Nephron progenitor cell (in vitro differentiated cells): ENCODE measurements at regions not wholly inside any gene's neighbourhood (a gene's known extent, or its start where the extent isn't known, plus 50 kb on each side); places are given as distances from the start of the nearest gene placed in this dataset.
A peak's percentile ranks its signal among the peaks of the same experiment; 100 is the strongest.

Experiments used
- DNase-seq: peaks from one replicate; pipeline ENCODE4 v3.0.0; 2021
- H3K27ac Mint-ChIP-seq: 2 replicates; pipeline ENCODE4 v1.8.0; 2021; ENCODE audit warnings: mild to moderate bottlenecking, moderate library complexity, mixed read lengths
- H3K27me3 Mint-ChIP-seq: 2 replicates; pipeline ENCODE4 v1.8.0; 2021; ENCODE audit warnings: mild to moderate bottlenecking, low read depth, mixed read lengths; ENCODE audit not compliant: poor library complexity
- H3K36me3 Mint-ChIP-seq: 2 replicates; pipeline ENCODE4 v1.8.0; 2021; ENCODE audit warnings: low read depth, mixed read lengths
- H3K4me1 Mint-ChIP-seq: 2 replicates; pipeline ENCODE4 v1.8.0; 2021; ENCODE audit warnings: mixed read lengths
- H3K4me3 Mint-ChIP-seq: 2 replicates; pipeline ENCODE4 v1.8.0; 2021; ENCODE audit warnings: mild to moderate bottlenecking, moderate library complexity, mixed read lengths
- H3K9me3 Mint-ChIP-seq: 2 replicates; pipeline ENCODE4 v1.8.0; 2021; ENCODE audit warnings: mild to moderate bottlenecking, moderate library complexity, mixed read lengths
- TF ChIP-seq, protein P1 (sequence below): fragments of 200-600 bp; sonication (generic); IDR thresholded peaks from 2 replicates; pipeline ENCODE4 v1.5.0; 2021; ENCODE audit warnings: antibody characterized with exemption

DNA sequence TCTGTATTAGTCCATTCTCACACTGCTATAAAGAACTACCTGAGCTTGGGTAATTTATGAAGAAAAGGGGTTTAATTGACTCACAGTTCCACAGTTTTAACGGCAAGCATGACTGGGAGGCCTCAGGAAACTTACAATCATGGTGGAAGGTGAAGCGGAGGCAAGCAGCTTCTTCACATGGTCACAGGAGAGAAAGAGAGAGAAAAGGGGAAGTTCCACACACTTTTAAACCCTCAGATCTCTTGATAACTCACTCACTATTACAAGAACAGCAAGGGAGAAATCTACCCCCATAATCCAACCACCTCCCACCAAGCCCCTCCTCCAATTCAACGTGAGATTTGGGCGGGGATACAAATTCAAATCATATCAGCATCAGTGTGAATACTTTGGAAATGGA is 133.4 kb upstream of the SLC30A5 start:
- no peaks in the 10 kb centered on the region for H3K27me3 Mint-ChIP-seq
- H3K4me1 Mint-ChIP-seq: peaks cover 9% of the 10 kb centered on the region
- no peak overlapping the region for H3K4me3 Mint-ChIP-seq
- no peak overlapping the region for H3K27ac Mint-ChIP-seq
- H3K36me3 Mint-ChIP-seq: no peaks in the 10 kb centered on the region
- no peak for DNase-seq
- TF ChIP-seq, protein P1, sequence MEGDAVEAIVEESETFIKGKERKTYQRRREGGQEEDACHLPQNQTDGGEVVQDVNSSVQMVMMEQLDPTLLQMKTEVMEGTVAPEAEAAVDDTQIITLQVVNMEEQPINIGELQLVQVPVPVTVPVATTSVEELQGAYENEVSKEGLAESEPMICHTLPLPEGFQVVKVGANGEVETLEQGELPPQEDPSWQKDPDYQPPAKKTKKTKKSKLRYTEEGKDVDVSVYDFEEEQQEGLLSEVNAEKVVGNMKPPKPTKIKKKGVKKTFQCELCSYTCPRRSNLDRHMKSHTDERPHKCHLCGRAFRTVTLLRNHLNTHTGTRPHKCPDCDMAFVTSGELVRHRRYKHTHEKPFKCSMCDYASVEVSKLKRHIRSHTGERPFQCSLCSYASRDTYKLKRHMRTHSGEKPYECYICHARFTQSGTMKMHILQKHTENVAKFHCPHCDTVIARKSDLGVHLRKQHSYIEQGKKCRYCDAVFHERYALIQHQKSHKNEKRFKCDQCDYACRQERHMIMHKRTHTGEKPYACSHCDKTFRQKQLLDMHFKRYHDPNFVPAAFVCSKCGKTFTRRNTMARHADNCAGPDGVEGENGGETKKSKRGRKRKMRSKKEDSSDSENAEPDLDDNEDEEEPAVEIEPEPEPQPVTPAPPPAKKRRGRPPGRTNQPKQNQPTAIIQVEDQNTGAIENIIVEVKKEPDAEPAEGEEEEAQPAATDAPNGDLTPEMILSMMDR: no peak
- no peaks in the 10 kb centered on the region for H3K9me3 Mint-ChIP-seq

- Mint-ChIP-seq H3K36me3 (no peaks in the 10 kb centered on the region), H3K4me3 (no peak overlapping the region), H3K9me3 (no peaks in the 10 kb centered on the region), H3K27me3 (no peaks in the 10 kb centered on the region), H3K27ac (no peak overlapping the region), H3K4me1 (peaks cover 9% of the 10 kb centered on the region)
- TF ChIP-seq, protein P1: no peak
- DNase-seq: no peak
Measured at GRCh38 chr5:68960961-68961360, 132.9 kb upstream of the SLC30A5 start.

DNA sequence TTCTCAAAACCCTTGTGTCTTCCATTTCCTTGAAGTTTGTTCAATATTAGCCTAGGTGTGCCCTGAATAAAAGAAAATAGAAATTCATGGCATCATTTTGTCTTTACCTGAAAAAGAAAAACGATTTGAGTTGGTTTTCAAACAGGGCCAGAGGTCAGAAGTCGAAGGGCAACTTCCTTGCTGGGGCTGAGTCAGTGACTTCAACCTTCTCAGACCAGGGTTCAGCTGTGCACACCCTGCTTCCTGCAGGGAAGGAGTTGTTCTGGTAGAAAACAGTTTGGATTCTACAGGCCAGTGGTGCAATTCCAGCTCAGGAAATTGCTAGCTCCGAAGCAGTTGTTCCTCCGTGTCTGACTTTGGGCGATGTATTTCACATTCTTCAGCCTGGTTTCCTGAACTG is 132.1 kb upstream of the SLC30A5 start:
- DNase-seq: no peak
- no peaks in the 10 kb centered on the region for H3K36me3 Mint-ChIP-seq
- no peak overlapping the region for H3K4me3 Mint-ChIP-seq
- no peaks in the 10 kb centered on the region for H3K9me3 Mint-ChIP-seq
- H3K27ac Mint-ChIP-seq: no peak overlapping the region
- TF ChIP-seq, protein P1: no peak
- H3K4me1 Mint-ChIP-seq: peaks cover 9% of the 10 kb centered on the region
- no peaks in the 10 kb centered on the region for H3K27me3 Mint-ChIP-seq

DNA sequence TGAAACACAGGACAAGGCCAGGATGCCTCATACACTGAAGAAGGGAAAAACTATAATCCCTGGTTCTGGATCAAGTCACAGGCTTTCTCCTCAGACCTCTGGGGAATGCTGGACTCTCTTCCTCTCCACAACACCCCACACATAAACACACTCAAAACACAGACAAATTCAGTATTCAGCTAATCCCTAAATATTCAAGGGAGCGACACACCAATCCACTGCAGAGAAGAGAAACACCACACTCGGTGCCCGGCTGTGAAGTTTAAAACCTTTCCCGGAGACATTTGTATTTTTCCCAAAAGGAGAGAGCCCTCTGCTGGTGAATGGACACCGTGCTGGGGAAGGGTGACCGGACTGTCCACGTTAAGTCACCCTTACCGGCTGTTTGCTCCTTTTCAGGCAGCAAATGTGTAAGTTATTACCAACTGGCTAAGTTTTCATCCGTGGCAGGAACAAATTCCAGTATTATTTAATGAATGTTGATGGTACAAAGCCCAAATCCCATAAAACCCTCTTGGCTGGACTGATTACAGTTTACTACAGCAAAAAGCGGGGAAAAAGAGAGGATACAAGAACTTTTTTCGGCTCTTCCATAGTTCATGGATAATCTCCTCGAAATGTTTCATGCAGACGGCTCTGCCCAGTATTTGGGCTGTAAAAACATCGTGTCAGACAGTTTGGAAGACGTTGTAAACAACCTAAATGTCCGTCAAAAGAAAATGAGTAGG is 130.9 kb upstream of the SLC30A5 start:
- TF ChIP-seq, protein P1: peak; percentile 75
- Mint-ChIP-seq H3K4me3 (peak overlapping the region; percentile 4), H3K4me1 (peaks cover 9% of the 10 kb centered on the region), H3K9me3 (no peaks in the 10 kb centered on the region), H3K36me3 (no peaks in the 10 kb centered on the region), H3K27me3 (no peaks in the 10 kb centered on the region), H3K27ac (no peak overlapping the region)
- peak; percentile 67 for DNase-seq

- no peaks in the 10 kb centered on the region for H3K9me3 Mint-ChIP-seq
- H3K27ac Mint-ChIP-seq: no peak overlapping the region
- TF ChIP-seq, protein P1: no peak
- no peaks in the 10 kb centered on the region for H3K36me3 Mint-ChIP-seq
- H3K4me1 Mint-ChIP-seq: peaks cover 6% of the 10 kb centered on the region
- DNase-seq: no peak
- peaks cover 4% of the 10 kb centered on the region for H3K27me3 Mint-ChIP-seq
- no peak overlapping the region for H3K4me3 Mint-ChIP-seq
Measured at GRCh38 chr5:68964679-68965078, 129.1 kb upstream of the SLC30A5 start.

GRCh38 chr5:68965926-68966325 is 127.9 kb upstream of the SLC30A5 start:
- no peak for DNase-seq
- TF ChIP-seq, protein P1: no peak
- H3K4me3 Mint-ChIP-seq: no peak overlapping the region
- H3K4me1 Mint-ChIP-seq: peaks cover 6% of the 10 kb centered on the region
- H3K27me3 Mint-ChIP-seq: peaks cover 4% of the 10 kb centered on the region
- no peak overlapping the region for H3K27ac Mint-ChIP-seq
- no peaks in the 10 kb centered on the region for H3K36me3 Mint-ChIP-seq
- H3K9me3 Mint-ChIP-seq: no peaks in the 10 kb centered on the region
